ENCODE measurements at regions not wholly inside any gene's neighbourhood (a gene's known extent, or its start where the extent isn't known, plus 50 kb on each side); places are given as distances from the start of the nearest gene placed in this dataset.
"Not testable (repeated sequence)": the region's sequence is repeated elsewhere in the genome, so short reads cannot be mapped to it uniquely, and the experiment has no call there.

DNA sequence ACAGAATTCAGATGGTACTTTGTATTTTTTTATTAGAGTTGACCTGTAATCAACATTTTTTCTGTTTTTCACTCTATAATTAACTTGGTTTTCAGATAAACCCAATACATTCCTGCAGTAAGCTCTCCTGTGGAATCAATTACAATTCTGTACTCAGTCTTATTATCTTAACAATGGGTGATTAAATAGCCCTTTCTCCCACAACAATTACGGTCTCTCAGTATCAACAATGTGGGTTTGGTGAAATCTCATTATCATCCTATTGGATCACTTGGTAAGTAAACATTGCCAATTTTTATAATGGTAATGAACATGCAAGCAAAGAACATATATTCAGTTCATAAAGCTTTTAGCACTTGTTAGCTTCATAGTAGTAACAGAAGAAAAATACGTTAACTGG is 438.9 kb upstream of the EPHA7 start:
- no peak for DNase-seq
- intact Hi-C loops (cut with DNase I; ENCODE audit: low total_unique reads), result no loop called here
- no peak for TF ChIP-seq POLR2AphosphoS5 (IDR thresholded peaks at IDR 0.05)
- TF ChIP-seq POLR2A (IDR thresholded peaks at IDR 0.05), result no peak
- TF ChIP-seq, protein P1, sequence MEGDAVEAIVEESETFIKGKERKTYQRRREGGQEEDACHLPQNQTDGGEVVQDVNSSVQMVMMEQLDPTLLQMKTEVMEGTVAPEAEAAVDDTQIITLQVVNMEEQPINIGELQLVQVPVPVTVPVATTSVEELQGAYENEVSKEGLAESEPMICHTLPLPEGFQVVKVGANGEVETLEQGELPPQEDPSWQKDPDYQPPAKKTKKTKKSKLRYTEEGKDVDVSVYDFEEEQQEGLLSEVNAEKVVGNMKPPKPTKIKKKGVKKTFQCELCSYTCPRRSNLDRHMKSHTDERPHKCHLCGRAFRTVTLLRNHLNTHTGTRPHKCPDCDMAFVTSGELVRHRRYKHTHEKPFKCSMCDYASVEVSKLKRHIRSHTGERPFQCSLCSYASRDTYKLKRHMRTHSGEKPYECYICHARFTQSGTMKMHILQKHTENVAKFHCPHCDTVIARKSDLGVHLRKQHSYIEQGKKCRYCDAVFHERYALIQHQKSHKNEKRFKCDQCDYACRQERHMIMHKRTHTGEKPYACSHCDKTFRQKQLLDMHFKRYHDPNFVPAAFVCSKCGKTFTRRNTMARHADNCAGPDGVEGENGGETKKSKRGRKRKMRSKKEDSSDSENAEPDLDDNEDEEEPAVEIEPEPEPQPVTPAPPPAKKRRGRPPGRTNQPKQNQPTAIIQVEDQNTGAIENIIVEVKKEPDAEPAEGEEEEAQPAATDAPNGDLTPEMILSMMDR (IDR thresholded peaks at IDR 0.05 in 8 of 11, conservative IDR thresholded peaks at IDR 0.05 in 3 of 11), result no peak
- H3K27ac ChIP-seq, result no peak overlapping the region
- WGBS, 5 donors, result 78 to 90% (median 89%) methylated on average over 2 of the region's 2 CpGs
- no peaks in the 10 kb centered on the region for H3K27me3 ChIP-seq (replicated peaks in 1 of 7)
- peaks cover 0 to 22% (median 8%) of the 10 kb centered on the region in 8 donors for H3K9me3 ChIP-seq
- H3K36me3 ChIP-seq, result no peaks in the 10 kb centered on the region
- no peak overlapping the region for H3K4me3 ChIP-seq
- H3K4me1 ChIP-seq, result no peaks in the 10 kb centered on the region

DNA sequence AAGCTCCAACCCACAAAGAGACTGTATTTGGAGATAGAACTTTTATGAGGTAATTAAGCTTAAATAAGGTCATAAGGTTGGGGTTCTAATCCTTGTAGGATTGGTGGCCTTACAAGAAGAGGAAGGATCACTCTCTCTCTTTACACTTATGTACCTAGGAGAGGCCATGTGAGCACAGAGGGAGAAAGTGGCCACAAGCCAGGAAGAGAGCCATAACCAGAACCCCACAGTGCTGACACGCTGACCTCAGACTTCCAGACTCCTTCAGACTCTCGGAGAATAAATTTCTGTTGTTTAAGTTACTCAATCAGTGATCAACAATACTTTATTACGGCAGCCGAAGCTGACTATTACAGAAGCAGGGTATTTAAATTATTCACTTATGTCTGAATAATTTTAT is 430.5 kb upstream of the EPHA7 start:
- TF ChIP-seq POLR2AphosphoS5 (IDR thresholded peaks at IDR 0.05), result no peak
- TF ChIP-seq, protein P1 (IDR thresholded peaks at IDR 0.05 in 8 of 11, conservative IDR thresholded peaks at IDR 0.05 in 3 of 11), result no peak
- no peak for TF ChIP-seq POLR2A (IDR thresholded peaks at IDR 0.05)
- intact Hi-C loops (cut with DNase I; ENCODE audit: low total_unique reads), result no loop called here
- 54 to 63% (median 58%) methylated on average over 4 of the region's 4 CpGs for WGBS, 5 donors
- no peak overlapping the region for H3K4me3 ChIP-seq
- no peaks in the 10 kb centered on the region for H3K36me3 ChIP-seq
- no peak overlapping the region for H3K27ac ChIP-seq
- no peaks in the 10 kb centered on the region for H3K27me3 ChIP-seq (replicated peaks in 1 of 7)
- H3K9me3 ChIP-seq, result peaks cover 0 to 8% (median 0%) of the 10 kb centered on the region in 8 donors
- H3K4me1 ChIP-seq, result no peaks in the 10 kb centered on the region
- no peak for DNase-seq

DNA sequence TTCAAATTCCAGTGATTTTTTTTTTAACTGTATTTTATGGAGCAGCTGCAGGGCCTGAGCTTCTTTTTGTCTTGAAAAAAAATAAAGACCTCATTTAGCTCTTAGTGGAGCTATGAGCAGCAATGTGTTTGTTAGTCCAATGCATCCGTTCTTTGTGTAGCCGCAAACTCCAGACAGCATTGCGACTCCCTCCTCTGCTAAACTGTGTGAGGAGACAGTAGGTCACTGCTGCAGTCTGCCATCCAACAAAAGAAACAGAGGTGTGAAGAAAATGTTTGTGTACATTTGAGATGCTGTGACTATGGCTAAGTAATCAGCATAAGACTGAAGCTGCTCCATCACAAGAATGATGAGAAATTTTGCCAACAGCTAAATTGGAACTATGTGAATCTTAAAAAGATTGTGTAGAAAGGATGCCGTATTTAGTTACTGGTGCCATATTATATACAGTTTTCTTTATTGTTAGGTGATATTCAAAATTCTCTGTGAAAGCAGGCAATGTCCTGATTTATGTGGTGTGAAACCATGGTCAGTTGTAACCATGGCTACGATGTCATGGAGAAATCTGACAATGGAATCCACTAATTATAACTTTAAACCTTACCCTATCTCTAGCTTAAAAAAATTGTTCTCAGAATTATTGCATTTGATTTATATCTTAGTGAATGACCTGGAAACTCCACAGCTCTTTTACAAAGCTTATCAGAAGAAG is 428.8 kb upstream of the EPHA7 start:
- no peak overlapping the region for H3K4me3 ChIP-seq
- H3K36me3 ChIP-seq, result no peaks in the 10 kb centered on the region
- 84 to 93% (median 88%) methylated on average over 5 of the region's 5 CpGs for WGBS, 5 donors
- H3K27me3 ChIP-seq (replicated peaks in 1 of 7), result no peaks in the 10 kb centered on the region
- H3K4me1 ChIP-seq, result no peaks in the 10 kb centered on the region
- TF ChIP-seq POLR2AphosphoS5 (IDR thresholded peaks at IDR 0.05) (no peak), POLR2A (IDR thresholded peaks at IDR 0.05) (no peak)
- TF ChIP-seq, protein P1 (IDR thresholded peaks at IDR 0.05 in 8 of 11, conservative IDR thresholded peaks at IDR 0.05 in 3 of 11), result no peak
- H3K27ac ChIP-seq, result no peak overlapping the region
- DNase-seq, result no peak
- no peaks in the 10 kb centered on the region for H3K9me3 ChIP-seq
- intact Hi-C loops (cut with DNase I; ENCODE audit: low total_unique reads), result no loop called here

DNA sequence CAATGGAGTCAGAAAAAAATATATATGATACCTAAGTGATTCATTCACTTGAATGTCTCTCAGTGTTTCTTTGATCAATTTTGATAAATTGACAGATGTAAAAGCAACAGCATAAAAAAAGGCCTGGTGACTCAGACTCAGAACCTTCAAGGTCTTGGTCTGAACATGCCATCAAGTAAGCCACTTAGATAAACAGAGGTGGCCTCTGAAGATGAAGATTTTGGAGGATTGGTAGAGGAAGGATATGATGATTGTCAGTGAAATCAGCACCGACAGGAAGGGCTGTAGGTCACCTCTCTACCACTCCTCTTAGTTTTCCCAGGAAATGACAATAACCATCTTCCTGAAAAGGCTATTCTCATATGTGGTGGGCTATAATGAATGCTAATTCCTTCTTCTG is 422.8 kb upstream of the EPHA7 start:
- peaks cover 0 to 4% (median 0%) of the 10 kb centered on the region in 8 donors for H3K9me3 ChIP-seq
- H3K4me3 ChIP-seq, result no peak overlapping the region
- WGBS, 5 donors, result 56 to 77% (median 65%) methylated on average over 1 of the region's 1 CpG
- DNase-seq, result no peak
- H3K27ac ChIP-seq, result no peak overlapping the region
- H3K27me3 ChIP-seq (replicated peaks in 1 of 7), result no peaks in the 10 kb centered on the region
- intact Hi-C loops (cut with DNase I; ENCODE audit: low total_unique reads), result no loop called here
- H3K4me1 ChIP-seq, result no peaks in the 10 kb centered on the region
- no peaks in the 10 kb centered on the region for H3K36me3 ChIP-seq
- TF ChIP-seq POLR2A (IDR thresholded peaks at IDR 0.05), result no peak
- TF ChIP-seq POLR2AphosphoS5 (IDR thresholded peaks at IDR 0.05), result no peak
- TF ChIP-seq, protein P1 (IDR thresholded peaks at IDR 0.05 in 8 of 11, conservative IDR thresholded peaks at IDR 0.05 in 3 of 11), result no peak

DNA sequence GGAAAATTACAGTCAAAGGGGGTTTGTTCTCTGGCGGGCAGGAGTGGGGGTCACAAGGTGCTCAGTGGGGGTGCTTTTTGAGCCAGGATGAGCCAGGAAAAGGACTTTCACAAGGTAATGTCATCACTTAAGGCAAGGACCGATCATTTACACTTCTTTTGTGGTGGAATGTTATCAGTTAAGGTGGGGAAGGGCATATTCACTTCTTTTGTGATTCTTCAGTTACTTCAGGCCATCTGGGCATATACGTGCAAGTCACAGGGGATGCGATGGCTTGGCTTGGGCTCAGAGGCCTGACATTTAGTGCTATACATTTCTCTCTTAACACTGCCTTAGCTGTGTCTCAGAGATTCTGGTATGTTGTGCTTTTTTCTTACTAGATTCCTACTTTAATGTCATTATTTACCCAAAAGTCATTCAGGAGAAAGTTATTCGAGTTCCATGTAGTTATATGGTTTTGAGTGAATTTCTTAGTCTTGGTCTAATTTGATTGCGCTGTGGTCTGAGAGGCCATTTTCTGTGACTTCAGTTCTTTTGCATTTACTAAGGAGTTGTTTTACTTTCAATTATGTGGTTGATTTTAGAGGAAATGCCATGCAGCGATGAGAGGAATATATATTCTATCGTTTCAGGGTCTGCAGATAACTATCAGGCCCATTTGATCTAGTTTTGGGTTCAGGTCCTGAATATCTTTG is 416.2 kb upstream of the EPHA7 start:
- H3K9me3 ChIP-seq; DNase-seq; H3K27me3 ChIP-seq (replicated peaks in 1 of 7); H3K4me3 ChIP-seq; H3K4me1 ChIP-seq; intact Hi-C loops (cut with DNase I; ENCODE audit: low total_unique reads); H3K27ac ChIP-seq; H3K36me3 ChIP-seq: not testable (repeated sequence)
- WGBS, 5 donors, result 85 to 92% (median 88%) methylated on average over 7 to 8 of the region's 8 CpGs

DNA sequence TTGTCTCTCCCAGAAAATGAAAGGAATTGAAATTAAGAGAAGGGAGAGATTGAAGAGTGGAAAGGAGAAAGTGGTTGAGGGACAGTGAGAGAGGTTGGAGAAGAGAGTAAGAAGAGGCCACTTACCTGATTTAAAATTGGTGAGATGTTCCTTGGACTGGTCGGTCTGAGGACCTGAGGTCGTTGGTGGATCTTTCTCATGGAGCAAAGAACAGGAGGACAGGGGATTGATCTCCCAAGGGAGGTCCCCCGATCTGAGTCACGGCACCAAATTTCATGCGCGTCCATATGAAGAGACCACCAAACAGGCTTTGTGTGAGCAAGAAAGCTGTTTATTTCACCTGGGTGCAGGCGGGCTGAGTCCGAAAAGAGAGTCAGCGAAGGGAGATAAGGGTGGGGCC is 415.7 kb upstream of the EPHA7 start:
- DNase-seq; H3K27me3 ChIP-seq (replicated peaks in 1 of 7); H3K4me1 ChIP-seq; H3K9me3 ChIP-seq; H3K27ac ChIP-seq; H3K36me3 ChIP-seq; intact Hi-C loops (cut with DNase I; ENCODE audit: low total_unique reads); H3K4me3 ChIP-seq: not testable (repeated sequence)
- WGBS, 5 donors, result 74 to 87% (median 85%) methylated on average over 8 to 9 of the region's 9 CpGs
